WERI-Rb-1 (cell line): ENCODE measurements at regions not wholly inside any gene's neighbourhood (a gene's known extent, or its start where the extent isn't known, plus 50 kb on each side); places are given as distances from the start of the nearest gene placed in this dataset.
A peak's percentile ranks its signal among the peaks of the same experiment; 100 is the strongest.

Experiments
- DNase-seq: peaks from one replicate; pipeline ENCODE4 v3.0.0-alpha.2; 2020
- H3K27ac ChIP-seq: fragments of 250-450 bp; sonication (Bioruptor Pico); 2 replicates; pipeline ENCODE4 v1.5.1; 2020; ENCODE audit warnings: mild to moderate bottlenecking, moderate library complexity
- H3K27me3 ChIP-seq: fragments of 250-450 bp; sonication (Bioruptor Pico); 2 replicates; pipeline ENCODE4 v1.5.1; 2021; ENCODE audit warnings: mild to moderate bottlenecking, low read depth, moderate library complexity; ENCODE audit not compliant: insufficient read depth, severe bottlenecking
- H3K36me3 ChIP-seq: fragments of 250-450 bp; sonication (Bioruptor Pico); 2 replicates; pipeline ENCODE4 v1.5.1; 2020; ENCODE audit warnings: mild to moderate bottlenecking, moderate library complexity
- H3K4me3 ChIP-seq: 2 replicates; pipeline ENCODE4 v1.5.1; 2011; ENCODE audit warnings: low read depth, mild to moderate bottlenecking, control low read depth, low read length
- H3K9me3 ChIP-seq: fragments of 250-450 bp; sonication (Bioruptor Pico); 2 replicates; pipeline ENCODE4 v1.5.1; 2021; ENCODE audit warnings: mild to moderate bottlenecking, moderate library complexity; ENCODE audit not compliant: severe bottlenecking
- CTCF ChIP-seq: IDR thresholded peaks from 2 replicates; pipeline ENCODE4 v1.5.1; 2011; ENCODE audit warnings: low read depth, mild to moderate bottlenecking, control low read depth, inconsistent platforms, low read length

- H3K27me3 ChIP-seq, result no peaks in the 10 kb centered on the region
- no peaks in the 10 kb centered on the region for H3K9me3 ChIP-seq
- no peak overlapping the region for H3K27ac ChIP-seq
- H3K4me3 ChIP-seq, result no peak overlapping the region
- no peak for DNase-seq
- H3K36me3 ChIP-seq, result no peaks in the 10 kb centered on the region
- no peak for TF ChIP-seq CTCF
Observed at GRCh38 chr2:182577816-182578215, 138.2 kb upstream of the DNAJC10 start.

- Histone ChIP-seq H3K9me3 (no peaks in the 10 kb centered on the region), H3K36me3 (no peaks in the 10 kb centered on the region), H3K27ac (no peak overlapping the region), H3K27me3 (no peaks in the 10 kb centered on the region), H3K4me3 (no peak overlapping the region)
- no peak for DNase-seq
- TF ChIP-seq CTCF, result no peak
Observed at GRCh38 chr2:182581196-182581935, 134.7 kb upstream of the DNAJC10 start.

GRCh38 chr2:182584462-182584861 lies 131.6 kb upstream of the DNAJC10 start:
- Histone ChIP-seq H3K36me3 (no peaks in the 10 kb centered on the region), H3K27me3 (no peaks in the 10 kb centered on the region), H3K4me3 (no peak overlapping the region), H3K9me3 (no peaks in the 10 kb centered on the region), H3K27ac (no peak overlapping the region)
- TF ChIP-seq CTCF, result no peak
- DNase-seq, result no peak

- no peak overlapping the region for H3K27ac ChIP-seq
- DNase-seq, result no peak
- H3K36me3 ChIP-seq, result no peaks in the 10 kb centered on the region
- no peak overlapping the region for H3K4me3 ChIP-seq
- H3K27me3 ChIP-seq, result no peaks in the 10 kb centered on the region
- no peak for TF ChIP-seq CTCF
- H3K9me3 ChIP-seq, result no peaks in the 10 kb centered on the region
Observed at GRCh38 chr2:182585001-182585400, 131.1 kb upstream of the DNAJC10 start.

- Histone ChIP-seq H3K27me3 (no peaks in the 10 kb centered on the region), H3K27ac (no peak overlapping the region), H3K4me3 (no peak overlapping the region), H3K36me3 (no peaks in the 10 kb centered on the region), H3K9me3 (no peaks in the 10 kb centered on the region)
- TF ChIP-seq CTCF, result no peak
- DNase-seq, result no peak
Observed at GRCh38 chr2:182585430-182585829, 130.6 kb upstream of the DNAJC10 start.

- 0 out of 2 replicates have a peak, but pooled peaks have one; percentile 22 for TF ChIP-seq CTCF
- H3K27me3 ChIP-seq, result no peaks in the 10 kb centered on the region
- DNase-seq, result no peak
- H3K4me3 ChIP-seq, result no peak overlapping the region
- no peaks in the 10 kb centered on the region for H3K9me3 ChIP-seq
- no peak overlapping the region for H3K27ac ChIP-seq
- no peaks in the 10 kb centered on the region for H3K36me3 ChIP-seq
Observed at GRCh38 chr2:182586426-182586825, 129.6 kb upstream of the DNAJC10 start.
